Stimulated activated naive CD8-positive, alpha-beta T cell treated with anti-CD3 and anti-CD28 coated beads, Interleukin-15, amount 100 ng/mL, for 72 hours (primary cell): ENCODE measurements at regions not wholly inside any gene's neighbourhood (a gene's known extent, or its start where the extent isn't known, plus 50 kb on each side); places are given as distances from the start of the nearest gene placed in this dataset.
"Not testable (repeated sequence)": the region's sequence is repeated elsewhere in the genome, so short reads cannot be mapped to it uniquely, and the experiment has no call there.

Experiments
- ATAC-seq: fragments of 150-1000 bp; cut with Tn5 transposase; 2 replicates; pipeline ENCODE4 v1.10.0; 2021; ENCODE audit warnings: mild to moderate bottlenecking, moderate library complexity
- DNase-seq, 2 donors: peaks; one replicate each; pipeline ENCODE4 v3.0.0; 2021 to 2022
- H3K27ac Mint-ChIP-seq, 2 donors: one replicate each; pipeline ENCODE4 v1.8.0; 2022; ENCODE audit warnings: mild to moderate bottlenecking in 2 of 2, mixed read lengths in 2 of 2, moderate library complexity in 2 of 2
- H3K27me3 Mint-ChIP-seq: one replicate; pipeline ENCODE4 v1.8.0; 2022; ENCODE audit warnings: mixed read lengths
- H3K4me1 Mint-ChIP-seq: one replicate; pipeline ENCODE4 v1.8.0; 2022; ENCODE audit warnings: mild to moderate bottlenecking, mixed read lengths
- H3K4me3 Mint-ChIP-seq, 2 donors: one replicate each; pipeline ENCODE4 v1.8.0; 2022; ENCODE audit warnings: mild to moderate bottlenecking in 2 of 2, mixed read lengths in 2 of 2, moderate library complexity in 1 of 2
- H3K9me3 Mint-ChIP-seq, 2 donors: one replicate each; pipeline ENCODE4 v1.8.0; 2022; ENCODE audit warnings: mixed read lengths in 2 of 2

- no peak for DNase-seq
- no peaks in the 10 kb centered on the region for H3K27me3 Mint-ChIP-seq
- H3K9me3 Mint-ChIP-seq: peaks cover 0 to 9% of the 10 kb centered on the region in 2 donors
- ATAC-seq: no peak
- H3K27ac Mint-ChIP-seq: no peak overlapping the region
- no peaks in the 10 kb centered on the region for H3K4me1 Mint-ChIP-seq
- H3K4me3 Mint-ChIP-seq: no peak overlapping the region
Measured at GRCh38 chr12:63508543-63508942, 159.8 kb downstream of the DPY19L2 start.

GRCh38 chr12:63499567-63499966, 168.7 kb downstream of the DPY19L2 start:
- Mint-ChIP-seq H3K4me3 (no peak overlapping the region), H3K27ac (no peak overlapping the region), H3K9me3 (peaks cover 6 to 7% of the 10 kb centered on the region in 2 donors), H3K27me3 (no peaks in the 10 kb centered on the region), H3K4me1 (no peaks in the 10 kb centered on the region)
- ATAC-seq: no peak
- DNase-seq: no peak

- Mint-ChIP-seq H3K4me3 (no peak overlapping the region), H3K4me1 (no peaks in the 10 kb centered on the region), H3K27ac (no peak overlapping the region), H3K9me3 (peaks cover 6 to 7% of the 10 kb centered on the region in 2 donors), H3K27me3 (no peaks in the 10 kb centered on the region)
- ATAC-seq (no peak), DNase-seq (no peak)
Measured at GRCh38 chr12:63498239-63498638, 170.1 kb downstream of the DPY19L2 start.

- peaks cover 6 to 7% of the 10 kb centered on the region in 2 donors for H3K9me3 Mint-ChIP-seq
- ATAC-seq: no peak
Measured at GRCh38 chr12:63496654-63497053, 171.6 kb downstream of the DPY19L2 start.

GRCh38 chr12:63495974-63496373, 172.3 kb downstream of the DPY19L2 start:
- Mint-ChIP-seq H3K9me3 (peaks cover 7 to 11% of the 10 kb centered on the region in 2 donors), H3K27me3 (no peaks in the 10 kb centered on the region), H3K4me1 (no peaks in the 10 kb centered on the region), H3K27ac (no peak overlapping the region), H3K4me3 (no peak overlapping the region)
- DNase-seq: no peak
- no peak for ATAC-seq

More at GRCh38 chr12:63496654-63497053, 171.6 kb downstream of the DPY19L2 start:
- H3K27ac Mint-ChIP-seq: no peak overlapping the region
- H3K4me1 Mint-ChIP-seq: no peaks in the 10 kb centered on the region
- no peak overlapping the region for H3K4me3 Mint-ChIP-seq
- no peaks in the 10 kb centered on the region for H3K27me3 Mint-ChIP-seq
- no peak for DNase-seq

- not testable (repeated sequence) for H3K27me3 Mint-ChIP-seq, DNase-seq, H3K4me3 Mint-ChIP-seq, H3K27ac Mint-ChIP-seq, ATAC-seq, H3K4me1 Mint-ChIP-seq
- H3K9me3 Mint-ChIP-seq: peaks cover 5 to 18% of the 10 kb centered on the region in 2 donors
Measured at GRCh38 chr12:63493357-63493756, 174.9 kb downstream of the DPY19L2 start.

- Mint-ChIP-seq H3K4me3 (no peak overlapping the region), H3K9me3 (no peaks in the 10 kb centered on the region), H3K27ac (no peak overlapping the region), H3K27me3 (no peaks in the 10 kb centered on the region), H3K4me1 (no peaks in the 10 kb centered on the region)
- no peak for ATAC-seq
- no peak for DNase-seq
Measured at GRCh38 chr12:63480186-63480585, 188.1 kb downstream of the DPY19L2 start.

- Mint-ChIP-seq H3K4me1 (no peaks in the 10 kb centered on the region), H3K27me3 (no peaks in the 10 kb centered on the region), H3K9me3 (peaks cover 0 to 4% of the 10 kb centered on the region in 2 donors), H3K4me3 (no peak overlapping the region), H3K27ac (no peak overlapping the region)
- ATAC-seq: no peak
- no peak for DNase-seq
Measured at GRCh38 chr12:63470161-63470560, 198.1 kb downstream of the DPY19L2 start.

- no peaks in the 10 kb centered on the region for H3K4me1 Mint-ChIP-seq
- H3K27me3 Mint-ChIP-seq: no peaks in the 10 kb centered on the region
- DNase-seq (no peak), ATAC-seq (no peak)
- H3K9me3 Mint-ChIP-seq: peaks cover 0 to 5% of the 10 kb centered on the region in 2 donors
- H3K27ac Mint-ChIP-seq: no peak overlapping the region
- H3K4me3 Mint-ChIP-seq: no peak overlapping the region
Measured at GRCh38 chr12:63467951-63468350, 200.3 kb downstream of the DPY19L2 start.

- peaks cover 5 to 18% of the 10 kb centered on the region in 2 donors for H3K9me3 Mint-ChIP-seq
- no peaks in the 10 kb centered on the region for H3K4me1 Mint-ChIP-seq
- no peaks in the 10 kb centered on the region for H3K27me3 Mint-ChIP-seq
- no peak for ATAC-seq
- DNase-seq: no peak
- no peak overlapping the region for H3K4me3 Mint-ChIP-seq
- no peak overlapping the region for H3K27ac Mint-ChIP-seq
Measured at GRCh38 chr12:63457857-63458256, 210.4 kb downstream of the DPY19L2 start.

GRCh38 chr12:63457428-63457827, 210.9 kb downstream of the DPY19L2 start:
- Mint-ChIP-seq H3K4me1 (no peaks in the 10 kb centered on the region), H3K27me3 (no peaks in the 10 kb centered on the region), H3K9me3 (peaks cover 5 to 18% of the 10 kb centered on the region in 2 donors), H3K4me3 (no peak overlapping the region), H3K27ac (no peak overlapping the region)
- ATAC-seq: no peak
- DNase-seq: no peak

- ATAC-seq (no peak), DNase-seq (no peak)
- no peaks in the 10 kb centered on the region for H3K27me3 Mint-ChIP-seq
- no peak overlapping the region for H3K4me3 Mint-ChIP-seq
- H3K4me1 Mint-ChIP-seq: no peaks in the 10 kb centered on the region
- no peaks in the 10 kb centered on the region for H3K9me3 Mint-ChIP-seq
- H3K27ac Mint-ChIP-seq: no peak overlapping the region
Measured at GRCh38 chr12:63450816-63451215, 217.5 kb downstream of the DPY19L2 start.

GRCh38 chr12:63450334-63450733, 218.0 kb downstream of the DPY19L2 start:
- Mint-ChIP-seq H3K4me1 (no peaks in the 10 kb centered on the region), H3K27me3 (no peaks in the 10 kb centered on the region), H3K9me3 (no peaks in the 10 kb centered on the region), H3K27ac (no peak overlapping the region), H3K4me3 (no peak overlapping the region)
- ATAC-seq: no peak
- no peak for DNase-seq

GRCh38 chr12:63445224-63445880, 222.9 kb downstream of the DPY19L2 start:
- Mint-ChIP-seq H3K4me1 (no peaks in the 10 kb centered on the region), H3K27me3 (no peaks in the 10 kb centered on the region), H3K9me3 (no peaks in the 10 kb centered on the region), H3K27ac (no peak overlapping the region), H3K4me3 (no peak overlapping the region)
- no peak for DNase-seq
- no peak for ATAC-seq

GRCh38 chr12:63440048-63440447, 228.2 kb downstream of the DPY19L2 start:
- ATAC-seq (no peak), DNase-seq (no peak)
- Mint-ChIP-seq H3K27ac (no peak overlapping the region), H3K4me1 (no peaks in the 10 kb centered on the region), H3K4me3 (no peak overlapping the region), H3K9me3 (peaks cover 4 to 6% of the 10 kb centered on the region in 2 donors), H3K27me3 (no peaks in the 10 kb centered on the region)

GRCh38 chr12:63434384-63434783, 233.9 kb downstream of the DPY19L2 start:
- not testable (repeated sequence) for DNase-seq, H3K4me3 Mint-ChIP-seq, ATAC-seq, H3K27ac Mint-ChIP-seq, H3K4me1 Mint-ChIP-seq, H3K27me3 Mint-ChIP-seq
- peaks cover 4 to 17% of the 10 kb centered on the region in 2 donors for H3K9me3 Mint-ChIP-seq

- not testable (repeated sequence) for H3K27me3 Mint-ChIP-seq, H3K9me3 Mint-ChIP-seq, H3K4me3 Mint-ChIP-seq, H3K27ac Mint-ChIP-seq, DNase-seq, ATAC-seq, H3K4me1 Mint-ChIP-seq
Measured at GRCh38 chr12:63427969-63428368, 240.3 kb downstream of the DPY19L2 start.
